ENCODE measurements at regions not wholly inside any gene's neighbourhood (a gene's known extent, or its start where the extent isn't known, plus 50 kb on each side); places are given as distances from the start of the nearest gene placed in this dataset.

DNA sequence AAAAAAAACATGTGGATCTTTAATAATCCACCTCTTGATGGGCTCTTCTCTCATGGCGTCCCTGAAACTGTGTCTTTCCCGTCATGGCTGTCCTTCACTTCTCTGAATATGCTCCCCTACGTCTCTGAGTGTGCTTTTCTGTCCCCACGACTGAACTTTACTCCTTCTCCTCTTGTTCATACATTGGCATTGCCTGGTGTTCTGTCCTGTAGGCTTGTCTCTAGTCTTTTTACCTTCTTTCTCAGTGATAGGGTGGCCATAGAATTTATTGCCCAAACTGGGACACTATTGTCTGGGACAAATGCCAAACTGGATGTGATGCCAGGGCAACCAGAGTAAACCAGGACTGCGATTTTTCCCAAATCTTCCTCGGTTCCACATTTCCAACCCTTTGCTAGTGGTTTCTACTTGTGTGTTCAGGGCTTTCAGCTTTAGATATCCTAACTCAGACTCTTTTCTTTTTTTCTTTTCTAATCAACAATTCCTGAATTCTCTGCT lies 202.2 kb downstream of the ATP23 start:
- no peak overlapping the region for H3K27ac ChIP-seq (replicated peaks)
- no peak overlapping the region for H3K4me3 ChIP-seq (replicated peaks; ENCODE audit: insufficient read depth, low read length)
- TF ChIP-seq, protein P1, sequence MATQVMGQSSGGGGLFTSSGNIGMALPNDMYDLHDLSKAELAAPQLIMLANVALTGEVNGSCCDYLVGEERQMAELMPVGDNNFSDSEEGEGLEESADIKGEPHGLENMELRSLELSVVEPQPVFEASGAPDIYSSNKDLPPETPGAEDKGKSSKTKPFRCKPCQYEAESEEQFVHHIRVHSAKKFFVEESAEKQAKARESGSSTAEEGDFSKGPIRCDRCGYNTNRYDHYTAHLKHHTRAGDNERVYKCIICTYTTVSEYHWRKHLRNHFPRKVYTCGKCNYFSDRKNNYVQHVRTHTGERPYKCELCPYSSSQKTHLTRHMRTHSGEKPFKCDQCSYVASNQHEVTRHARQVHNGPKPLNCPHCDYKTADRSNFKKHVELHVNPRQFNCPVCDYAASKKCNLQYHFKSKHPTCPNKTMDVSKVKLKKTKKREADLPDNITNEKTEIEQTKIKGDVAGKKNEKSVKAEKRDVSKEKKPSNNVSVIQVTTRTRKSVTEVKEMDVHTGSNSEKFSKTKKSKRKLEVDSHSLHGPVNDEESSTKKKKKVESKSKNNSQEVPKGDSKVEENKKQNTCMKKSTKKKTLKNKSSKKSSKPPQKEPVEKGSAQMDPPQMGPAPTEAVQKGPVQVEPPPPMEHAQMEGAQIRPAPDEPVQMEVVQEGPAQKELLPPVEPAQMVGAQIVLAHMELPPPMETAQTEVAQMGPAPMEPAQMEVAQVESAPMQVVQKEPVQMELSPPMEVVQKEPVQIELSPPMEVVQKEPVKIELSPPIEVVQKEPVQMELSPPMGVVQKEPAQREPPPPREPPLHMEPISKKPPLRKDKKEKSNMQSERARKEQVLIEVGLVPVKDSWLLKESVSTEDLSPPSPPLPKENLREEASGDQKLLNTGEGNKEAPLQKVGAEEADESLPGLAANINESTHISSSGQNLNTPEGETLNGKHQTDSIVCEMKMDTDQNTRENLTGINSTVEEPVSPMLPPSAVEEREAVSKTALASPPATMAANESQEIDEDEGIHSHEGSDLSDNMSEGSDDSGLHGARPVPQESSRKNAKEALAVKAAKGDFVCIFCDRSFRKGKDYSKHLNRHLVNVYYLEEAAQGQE (IDR thresholded peaks at IDR 0.05; ENCODE audit: insufficient replicate concordance, low read depth) = no peak
- TF ChIP-seq, protein P2, sequence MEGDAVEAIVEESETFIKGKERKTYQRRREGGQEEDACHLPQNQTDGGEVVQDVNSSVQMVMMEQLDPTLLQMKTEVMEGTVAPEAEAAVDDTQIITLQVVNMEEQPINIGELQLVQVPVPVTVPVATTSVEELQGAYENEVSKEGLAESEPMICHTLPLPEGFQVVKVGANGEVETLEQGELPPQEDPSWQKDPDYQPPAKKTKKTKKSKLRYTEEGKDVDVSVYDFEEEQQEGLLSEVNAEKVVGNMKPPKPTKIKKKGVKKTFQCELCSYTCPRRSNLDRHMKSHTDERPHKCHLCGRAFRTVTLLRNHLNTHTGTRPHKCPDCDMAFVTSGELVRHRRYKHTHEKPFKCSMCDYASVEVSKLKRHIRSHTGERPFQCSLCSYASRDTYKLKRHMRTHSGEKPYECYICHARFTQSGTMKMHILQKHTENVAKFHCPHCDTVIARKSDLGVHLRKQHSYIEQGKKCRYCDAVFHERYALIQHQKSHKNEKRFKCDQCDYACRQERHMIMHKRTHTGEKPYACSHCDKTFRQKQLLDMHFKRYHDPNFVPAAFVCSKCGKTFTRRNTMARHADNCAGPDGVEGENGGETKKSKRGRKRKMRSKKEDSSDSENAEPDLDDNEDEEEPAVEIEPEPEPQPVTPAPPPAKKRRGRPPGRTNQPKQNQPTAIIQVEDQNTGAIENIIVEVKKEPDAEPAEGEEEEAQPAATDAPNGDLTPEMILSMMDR (IDR thresholded peaks at IDR 0.05; ENCODE audit: insufficient read depth, low read length) = no peak
- no peak for TF ChIP-seq POLR2AphosphoS5 (IDR thresholded peaks at IDR 0.05; ENCODE audit: low read depth)
- TF ChIP-seq GABPA (IDR thresholded peaks at IDR 0.05; ENCODE audit: low read depth) = no peak
- TF ChIP-seq SPI1 (IDR thresholded peaks at IDR 0.05; ENCODE audit: borderline replicate concordance, low read depth) = no peak
- DNase-seq (ENCODE audit: low read depth in 1 of 2, low spot score in 1 of 2) = no peak
- no peaks in the 10 kb centered on the region for H3K27me3 ChIP-seq (ENCODE audit: insufficient read depth, poor library complexity, severe bottlenecking)

DNA sequence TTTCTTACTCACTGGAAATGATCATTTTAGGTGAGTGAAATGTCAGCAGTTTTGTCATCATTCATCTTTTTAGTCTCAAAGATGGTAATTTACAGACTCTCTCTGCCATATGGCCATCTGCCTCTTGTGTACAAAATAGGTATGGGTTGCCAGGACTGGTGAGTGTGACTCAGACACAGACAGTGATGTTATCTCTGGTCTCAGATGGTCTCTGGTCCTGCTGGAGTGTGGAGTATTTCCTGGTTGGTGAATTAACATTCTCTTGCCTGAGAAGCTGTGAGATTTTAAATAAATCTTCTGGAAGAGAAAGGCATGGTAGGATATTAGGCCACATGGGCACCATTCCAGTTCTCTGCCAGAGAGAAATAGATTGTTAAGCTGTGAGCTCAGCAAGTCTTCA lies 207.0 kb downstream of the ATP23 start:
- no peak overlapping the region for H3K27ac ChIP-seq (replicated peaks)
- no peak for TF ChIP-seq POLR2AphosphoS5 (IDR thresholded peaks at IDR 0.05; ENCODE audit: low read depth)
- TF ChIP-seq, protein P1 (IDR thresholded peaks at IDR 0.05; ENCODE audit: insufficient replicate concordance, low read depth) = no peak
- TF ChIP-seq SPI1 (IDR thresholded peaks at IDR 0.05; ENCODE audit: borderline replicate concordance, low read depth) = no peak
- TF ChIP-seq GABPA (IDR thresholded peaks at IDR 0.05; ENCODE audit: low read depth) = no peak
- TF ChIP-seq, protein P2 (IDR thresholded peaks at IDR 0.05; ENCODE audit: insufficient read depth, low read length) = no peak
- DNase-seq (ENCODE audit: low read depth in 1 of 2, low spot score in 1 of 2) = no peak

DNA sequence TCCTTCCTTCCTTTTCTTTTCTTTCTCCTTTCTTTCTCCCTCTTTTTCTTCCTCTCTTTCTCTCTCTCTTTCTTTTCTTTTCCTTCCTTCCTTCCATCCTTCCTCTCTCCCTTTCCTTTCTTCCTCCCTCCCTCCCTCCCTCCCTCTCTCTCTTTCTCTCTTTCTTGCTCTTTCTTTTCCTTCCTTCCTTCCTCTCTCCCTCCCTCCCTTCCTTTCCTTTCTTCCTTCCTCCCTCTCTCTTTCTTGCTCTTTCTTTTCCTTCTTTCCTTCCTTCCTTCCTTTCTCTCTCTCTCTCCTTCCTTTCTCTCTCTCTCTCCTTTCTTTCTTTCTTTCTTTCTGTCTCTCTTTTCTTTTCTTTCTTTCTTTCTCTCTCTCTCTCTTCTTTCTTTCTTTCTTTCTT lies 207.6 kb downstream of the ATP23 start:
- TF ChIP-seq POLR2AphosphoS5 (IDR thresholded peaks at IDR 0.05; ENCODE audit: low read depth) = no peak
- TF ChIP-seq, protein P1 (IDR thresholded peaks at IDR 0.05; ENCODE audit: insufficient replicate concordance, low read depth) = no peak
- TF ChIP-seq, protein P2 (IDR thresholded peaks at IDR 0.05; ENCODE audit: insufficient read depth, low read length) = no peak
- no peak for TF ChIP-seq GABPA (IDR thresholded peaks at IDR 0.05; ENCODE audit: low read depth)
- TF ChIP-seq SPI1 (IDR thresholded peaks at IDR 0.05; ENCODE audit: borderline replicate concordance, low read depth) = no peak
- no peak overlapping the region for H3K4me3 ChIP-seq (replicated peaks; ENCODE audit: insufficient read depth, low read length)
- no peak for DNase-seq (ENCODE audit: low read depth in 1 of 2, low spot score in 1 of 2)
- H3K27me3 ChIP-seq (ENCODE audit: insufficient read depth, poor library complexity, severe bottlenecking) = no peaks in the 10 kb centered on the region
- no peak overlapping the region for H3K27ac ChIP-seq (replicated peaks)

More for the DNA sequence above, 207.0 kb downstream of the ATP23 start:
- Histone ChIP-seq H3K27me3 (ENCODE audit: insufficient read depth, poor library complexity, severe bottlenecking) (no peaks in the 10 kb centered on the region), H3K4me3 (replicated peaks; ENCODE audit: insufficient read depth, low read length) (no peak overlapping the region)

All from HL-60 (cell line).